Adrenal gland (tissue), 5 donors: ENCODE measurements at regions not wholly inside any gene's neighbourhood (a gene's known extent, or its start where the extent isn't known, plus 50 kb on each side); places are given as distances from the start of the nearest gene placed in this dataset.
"Not testable (repeated sequence)": the region's sequence is repeated elsewhere in the genome, so short reads cannot be mapped to it uniquely, and the experiment has no call there.

Experiments used
- POLR2A ChIP-seq, 2 donors: fragments of 450-650 bp; IDR thresholded peaks; one replicate each; pipeline ENCODE4 v1.6.1; 2017; ENCODE audit warnings: antibody characterized with exemption in 2 of 2, mild to moderate bottlenecking in 2 of 2, moderate library complexity in 1 of 2
- TF ChIP-seq, protein P1 (sequence below), 6 experiments: fragments of 450-650 bp in 4 of 6; fragments of 200-600 bp in 2 of 6; sonication (generic) in 1 of 6; IDR thresholded peaks; 1 replicate in 5 of 6; 2 replicates in 1 of 6; pipeline versions ENCODE4 v1.5.1 to v1.8.0; 2016 to 2021; ENCODE audit warnings: antibody characterized with exemption in 6 of 6, mild to moderate bottlenecking in 2 of 6, moderate library complexity in 1 of 6
- donor health status: DM: no; HTN: no; CAD: no.

DNA sequence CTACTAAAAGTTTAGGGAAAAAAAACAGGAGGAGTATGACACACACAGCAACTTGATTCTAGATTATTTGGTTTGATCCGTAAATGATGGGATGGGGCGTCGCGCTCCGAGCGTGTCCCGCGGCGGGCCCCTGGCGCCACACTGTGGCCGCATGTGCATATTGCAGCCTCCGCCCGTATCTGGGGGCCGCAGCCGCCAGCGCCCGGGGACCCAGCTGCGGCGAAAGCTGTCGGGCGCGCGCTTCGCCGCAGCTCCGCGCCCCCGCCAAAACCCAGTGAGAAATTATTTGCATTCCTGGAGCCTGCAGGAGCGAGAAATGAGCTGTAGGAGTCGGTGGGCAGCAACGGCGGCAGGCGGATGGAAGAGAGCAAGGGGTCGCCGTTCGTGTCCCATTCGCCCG is 87.3 kb downstream of the FAM72C start:
- TF ChIP-seq, protein P1, sequence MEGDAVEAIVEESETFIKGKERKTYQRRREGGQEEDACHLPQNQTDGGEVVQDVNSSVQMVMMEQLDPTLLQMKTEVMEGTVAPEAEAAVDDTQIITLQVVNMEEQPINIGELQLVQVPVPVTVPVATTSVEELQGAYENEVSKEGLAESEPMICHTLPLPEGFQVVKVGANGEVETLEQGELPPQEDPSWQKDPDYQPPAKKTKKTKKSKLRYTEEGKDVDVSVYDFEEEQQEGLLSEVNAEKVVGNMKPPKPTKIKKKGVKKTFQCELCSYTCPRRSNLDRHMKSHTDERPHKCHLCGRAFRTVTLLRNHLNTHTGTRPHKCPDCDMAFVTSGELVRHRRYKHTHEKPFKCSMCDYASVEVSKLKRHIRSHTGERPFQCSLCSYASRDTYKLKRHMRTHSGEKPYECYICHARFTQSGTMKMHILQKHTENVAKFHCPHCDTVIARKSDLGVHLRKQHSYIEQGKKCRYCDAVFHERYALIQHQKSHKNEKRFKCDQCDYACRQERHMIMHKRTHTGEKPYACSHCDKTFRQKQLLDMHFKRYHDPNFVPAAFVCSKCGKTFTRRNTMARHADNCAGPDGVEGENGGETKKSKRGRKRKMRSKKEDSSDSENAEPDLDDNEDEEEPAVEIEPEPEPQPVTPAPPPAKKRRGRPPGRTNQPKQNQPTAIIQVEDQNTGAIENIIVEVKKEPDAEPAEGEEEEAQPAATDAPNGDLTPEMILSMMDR (IDR thresholded peaks at IDR 0.05), result peak in 1 of 6 experiments; percentile 39
- not testable (repeated sequence) for TF ChIP-seq POLR2A (IDR thresholded peaks at IDR 0.05)
